Stimulated activated CD8-positive, alpha-beta memory T cell treated with anti-CD3 and anti-CD28 coated beads, Interleukin-12 subunit alpha, Interleukin-12 subunit beta, amount 100 ng/mL, for 4 hours (primary cell): ENCODE measurements at regions not wholly inside any gene's neighbourhood (a gene's known extent, or its start where the extent isn't known, plus 50 kb on each side); places are given as distances from the start of the nearest gene placed in this dataset.

Experiments
- DNase-seq: peaks from one replicate; pipeline ENCODE4 v3.0.0-alpha.2; 2020; ENCODE audit warnings: low read depth

DNA sequence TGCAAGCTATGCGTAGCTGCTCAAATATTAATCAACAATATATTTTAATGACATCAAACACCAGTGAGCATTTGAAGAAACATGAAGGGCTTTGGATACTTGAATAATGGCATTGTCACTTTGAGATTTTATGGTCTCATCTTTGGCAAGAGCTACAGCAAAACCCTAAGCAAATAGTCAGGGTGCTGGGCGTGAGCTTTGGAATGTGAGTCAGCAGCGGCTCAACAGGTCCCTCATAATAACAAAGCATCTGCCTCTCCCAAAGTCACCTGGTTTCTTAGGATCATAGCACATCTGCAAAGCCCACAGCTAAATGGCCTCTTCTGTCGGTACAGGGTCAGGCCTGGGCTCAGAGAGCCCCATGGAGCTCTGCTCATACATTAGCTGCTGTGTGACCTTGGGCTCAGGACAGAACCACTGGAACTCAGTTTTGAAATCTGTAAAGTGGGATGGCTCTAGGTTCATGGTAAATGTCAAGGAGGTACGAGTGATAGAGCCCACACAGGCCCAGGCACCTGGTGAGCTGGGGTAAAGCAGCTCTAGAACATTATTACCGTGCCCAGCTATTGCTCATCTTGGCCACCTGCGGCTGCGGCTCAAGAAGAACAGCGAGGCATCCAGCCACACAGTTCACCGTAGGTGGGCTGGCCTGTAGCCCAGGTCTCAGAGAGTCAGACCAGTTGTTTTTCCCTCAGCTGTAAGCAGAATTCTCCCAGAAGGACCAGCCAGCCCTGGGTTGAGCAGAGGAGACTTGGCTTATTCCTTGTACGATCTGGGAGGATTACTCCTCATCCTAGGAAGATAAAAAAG, 544.5 kb upstream of the CDH11 start:
- DNase-seq: no peak

- no peak for DNase-seq
Measured at GRCh38 chr16:65665586-65665985, 543.7 kb upstream of the CDH11 start.

DNA sequence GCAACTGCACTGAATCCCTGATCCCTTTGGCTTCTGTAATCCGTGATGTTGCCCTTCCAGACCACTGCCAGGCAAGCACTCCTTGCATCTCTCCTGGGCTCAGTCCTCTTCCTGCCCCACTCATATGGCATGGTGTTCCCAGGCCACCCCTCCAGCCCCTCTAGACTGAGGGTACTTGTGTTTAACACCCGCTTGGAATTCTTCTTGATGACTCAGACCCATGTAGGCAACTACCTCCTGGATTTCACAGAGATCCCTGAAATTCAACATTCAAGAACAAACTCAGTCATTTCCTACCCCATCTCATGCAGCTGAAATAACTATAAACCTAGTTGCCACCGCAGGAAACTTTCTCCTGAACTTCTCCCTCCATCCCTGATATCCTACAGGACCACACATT, 541.9 kb upstream of the CDH11 start:
- no peak for DNase-seq

DNA sequence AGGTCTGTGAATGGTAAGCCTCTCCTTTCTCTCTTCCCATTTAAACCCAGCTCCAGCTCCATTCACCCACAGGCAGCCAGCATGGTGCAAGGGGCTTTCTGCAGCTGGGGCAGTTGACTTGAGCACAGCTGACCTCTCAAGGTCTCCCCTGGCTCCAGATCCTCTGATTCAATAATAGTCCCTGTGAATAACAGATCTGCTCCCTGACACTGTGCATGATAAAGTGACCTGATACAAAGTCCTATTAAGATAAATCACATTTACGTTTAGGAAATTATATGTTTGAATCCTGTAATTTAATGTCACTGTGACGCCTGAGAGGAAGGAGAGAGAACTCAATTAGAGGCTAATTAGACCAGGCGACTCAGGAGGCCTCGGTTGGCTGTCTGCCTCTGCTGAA, 540.4 kb upstream of the CDH11 start:
- no peak for DNase-seq

DNA sequence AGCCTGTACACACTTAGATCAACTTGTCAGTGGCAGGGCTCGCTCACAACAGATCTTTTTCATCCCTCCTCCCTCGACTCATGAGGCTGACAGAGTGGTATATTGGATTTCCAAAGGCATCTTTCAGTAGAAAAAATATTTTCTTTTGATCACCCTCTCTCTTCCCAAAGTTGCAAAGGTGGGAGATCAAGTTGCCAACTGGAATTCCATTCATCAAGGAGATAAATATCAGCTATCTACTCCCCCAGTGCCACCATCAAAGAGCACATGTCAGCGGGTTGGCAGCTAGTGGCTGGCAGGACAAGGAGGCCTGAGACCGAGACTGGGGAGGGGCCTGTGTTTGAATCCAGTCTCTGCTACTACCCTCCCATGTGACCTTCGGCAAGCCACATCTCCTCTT, 539.7 kb upstream of the CDH11 start:
- DNase-seq: no peak

- no peak for DNase-seq
Measured at GRCh38 chr16:65660390-65660789, 538.5 kb upstream of the CDH11 start.

DNA sequence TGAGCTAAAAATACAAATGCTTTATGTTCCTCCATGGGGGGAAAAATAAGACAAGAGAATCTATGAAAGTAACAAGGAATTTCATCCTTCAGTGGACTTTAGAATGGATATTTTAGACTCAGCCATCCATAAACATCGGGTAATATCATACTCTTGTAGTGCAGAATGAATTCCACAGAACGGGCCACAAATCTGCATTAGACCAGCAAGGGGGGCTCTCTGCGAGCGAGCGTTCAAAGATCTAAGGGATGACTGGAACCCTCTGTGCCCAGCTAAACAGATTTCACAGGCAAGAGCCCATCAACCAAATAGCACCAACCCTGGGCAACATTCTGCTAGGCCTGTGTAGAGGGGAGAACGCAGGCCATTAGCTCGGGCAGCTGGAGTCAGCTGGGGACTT, 537.9 kb upstream of the CDH11 start:
- no peak for DNase-seq

GRCh38 chr16:65658787-65659220, 536.9 kb upstream of the CDH11 start:
- no peak for DNase-seq

GRCh38 chr16:65658349-65658748, 536.5 kb upstream of the CDH11 start:
- no peak for DNase-seq

DNA sequence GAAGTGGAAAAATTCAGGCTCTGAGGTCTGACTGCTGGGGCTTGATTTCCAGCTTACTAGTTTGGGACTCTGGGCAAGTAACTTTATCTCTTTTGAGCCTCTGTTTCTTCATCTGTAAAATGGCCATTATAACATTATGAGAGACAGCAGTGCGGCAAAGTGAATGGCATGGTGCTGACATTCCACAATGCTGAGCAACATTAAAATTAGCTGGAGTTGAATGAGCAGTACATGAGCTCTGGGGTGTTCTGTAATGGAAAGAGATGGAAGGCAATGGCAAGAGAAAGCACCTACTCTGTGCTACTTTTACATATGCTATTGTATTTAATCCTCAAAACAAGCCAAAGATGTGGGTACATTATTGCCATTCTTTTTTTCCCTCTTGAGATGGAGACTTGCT, 535.7 kb upstream of the CDH11 start:
- no peak for DNase-seq

DNA sequence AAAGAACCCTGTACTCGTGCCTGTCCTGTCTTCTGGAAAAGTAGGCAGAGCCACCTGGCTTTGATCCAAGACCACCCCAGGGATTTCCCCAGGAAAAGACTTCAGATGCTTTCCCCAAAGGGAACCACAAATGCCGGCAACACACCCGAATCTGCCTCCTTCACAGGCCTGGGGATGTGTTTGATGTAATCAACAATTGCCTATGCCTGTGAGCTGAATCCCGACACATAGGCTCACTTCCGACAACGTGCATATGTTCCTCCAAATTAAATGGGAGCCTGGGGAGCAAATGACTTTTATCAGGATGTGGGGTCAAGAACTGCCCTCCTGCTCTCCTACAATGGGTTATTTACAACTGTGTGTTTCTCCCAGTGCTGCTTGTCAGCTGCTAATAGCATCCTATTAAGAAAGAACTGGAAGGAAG, 535.2 kb upstream of the CDH11 start:
- DNase-seq: no peak

DNA sequence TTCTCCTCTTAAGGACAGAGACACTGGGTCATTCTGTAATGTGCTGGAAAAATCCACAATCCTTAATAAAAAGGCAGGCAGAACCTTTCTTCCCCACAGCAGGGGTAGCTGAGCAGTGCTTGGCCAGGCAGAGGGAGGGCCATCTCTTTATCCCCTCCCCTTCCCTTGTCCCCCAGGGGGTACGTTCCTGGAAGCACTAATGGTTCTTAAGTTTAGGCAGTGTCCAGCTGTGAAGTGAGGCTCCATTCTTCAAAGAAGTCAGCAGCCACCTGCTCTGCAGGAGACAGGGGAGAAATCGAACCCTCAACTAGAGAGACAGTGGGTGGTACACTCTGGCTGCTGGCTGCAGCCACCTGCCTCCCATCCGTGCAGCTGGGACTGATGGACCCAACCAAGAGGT, 533.9 kb upstream of the CDH11 start:
- DNase-seq: no peak

DNA sequence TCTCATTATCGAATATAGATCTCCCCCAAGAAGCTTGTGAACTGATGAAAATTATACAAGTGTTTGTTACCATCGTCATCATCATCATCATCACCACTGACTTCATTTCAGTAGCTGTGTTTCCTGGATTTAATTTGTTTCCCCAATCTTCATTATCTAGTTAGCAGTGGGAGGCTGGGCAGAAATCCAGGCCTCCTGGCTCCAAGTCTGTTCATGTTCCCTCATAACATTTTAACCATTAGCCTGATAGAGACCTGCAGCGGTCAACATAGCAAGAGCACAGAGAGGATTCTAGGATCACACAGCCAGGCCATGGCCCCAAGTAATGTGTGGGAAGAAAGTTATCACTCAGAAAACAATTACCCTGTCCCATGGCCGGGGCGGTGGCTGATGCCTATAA, 526.2 kb upstream of the CDH11 start:
- no peak for DNase-seq

GRCh38 chr16:65644821-65645220, 523.0 kb upstream of the CDH11 start:
- DNase-seq: no peak

DNA sequence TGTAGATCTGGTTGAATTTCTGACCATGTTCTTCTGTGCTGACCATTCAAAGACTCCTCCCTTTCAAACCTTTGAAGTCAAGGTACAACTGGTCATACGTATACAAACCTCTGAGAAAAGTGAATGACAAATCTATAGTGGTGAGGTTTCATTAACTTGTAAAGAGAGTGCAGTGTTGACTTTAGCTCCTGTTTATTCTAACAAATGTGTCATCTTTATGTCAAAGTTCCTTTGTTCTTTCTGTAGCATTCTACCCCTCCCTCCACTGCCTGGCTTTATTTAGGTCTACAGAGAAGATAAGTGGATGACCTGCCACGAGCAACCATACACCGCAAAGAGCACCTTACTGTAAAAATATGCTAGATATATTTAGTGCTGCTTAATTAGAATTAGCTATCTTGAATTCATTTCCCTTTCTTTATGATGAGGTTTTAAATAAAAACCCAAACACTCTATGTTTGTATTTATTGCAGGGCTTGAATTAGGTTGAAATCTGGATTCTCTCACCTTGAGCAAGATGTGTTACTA, 520.0 kb upstream of the CDH11 start:
- no peak for DNase-seq

- no peak for DNase-seq
Measured at GRCh38 chr16:65641049-65641761, 519.3 kb upstream of the CDH11 start.

DNA sequence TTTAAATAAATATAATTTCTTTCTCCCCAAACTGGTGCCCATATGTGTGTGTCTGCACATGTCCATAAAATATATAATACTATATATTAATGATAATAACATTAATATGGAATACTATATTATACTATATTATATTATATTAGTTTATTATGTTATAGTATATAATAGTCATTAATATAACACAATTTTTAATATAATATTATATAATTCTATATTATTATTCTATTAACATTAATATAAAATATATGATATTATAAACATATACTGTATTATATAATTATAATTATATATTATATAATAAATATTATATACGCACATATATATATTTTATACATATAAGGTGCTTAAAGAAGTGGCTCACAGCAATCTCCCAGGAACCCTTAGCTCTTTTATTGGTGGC, 513.0 kb upstream of the CDH11 start:
- no peak for DNase-seq

GRCh38 chr16:65634291-65634690, 512.4 kb upstream of the CDH11 start:
- DNase-seq: no peak

DNA sequence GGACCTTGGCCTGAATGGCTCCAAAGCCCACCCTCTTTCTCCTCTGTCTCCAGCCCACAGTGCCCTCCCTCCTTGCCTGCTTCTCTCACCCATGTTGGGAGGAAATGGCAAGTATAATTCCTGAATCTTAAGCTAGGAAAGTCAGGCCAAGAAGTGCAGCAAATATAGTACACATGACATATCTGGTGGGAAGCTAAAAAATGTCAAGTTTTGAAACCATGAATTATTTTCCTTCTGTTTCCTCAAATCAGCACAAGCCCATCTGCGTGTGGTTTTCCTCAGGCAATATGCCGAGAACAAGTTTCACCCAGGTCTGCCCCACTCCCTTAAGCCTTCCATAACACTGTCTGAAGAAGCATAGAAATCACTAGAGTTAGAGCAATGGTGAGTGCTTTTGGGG, 502.8 kb upstream of the CDH11 start:
- no peak for DNase-seq

GRCh38 chr16:65624229-65624628, 502.4 kb upstream of the CDH11 start:
- DNase-seq: no peak

GRCh38 chr16:65622871-65623270, 501.0 kb upstream of the CDH11 start:
- no peak for DNase-seq

DNA sequence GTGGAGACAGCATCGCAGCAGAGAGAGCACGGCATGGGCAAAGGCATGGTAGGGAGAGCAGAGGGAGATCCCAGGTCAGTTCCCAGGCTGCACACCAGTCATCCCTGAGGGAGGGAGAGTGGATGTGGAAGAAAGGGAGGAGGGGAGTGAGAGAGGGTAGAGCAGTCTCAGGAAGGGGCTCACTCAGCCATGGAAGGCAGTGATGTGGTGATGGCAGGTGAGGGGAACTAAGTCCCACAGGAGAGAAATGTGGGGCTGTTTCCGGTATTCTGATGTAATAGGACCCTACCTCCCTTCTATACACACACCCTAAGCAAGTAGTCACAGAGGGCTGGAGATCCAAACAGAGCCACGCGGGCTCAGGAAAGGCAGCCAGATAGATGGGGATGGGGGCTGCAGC, 500.3 kb upstream of the CDH11 start:
- no peak for DNase-seq

DNA sequence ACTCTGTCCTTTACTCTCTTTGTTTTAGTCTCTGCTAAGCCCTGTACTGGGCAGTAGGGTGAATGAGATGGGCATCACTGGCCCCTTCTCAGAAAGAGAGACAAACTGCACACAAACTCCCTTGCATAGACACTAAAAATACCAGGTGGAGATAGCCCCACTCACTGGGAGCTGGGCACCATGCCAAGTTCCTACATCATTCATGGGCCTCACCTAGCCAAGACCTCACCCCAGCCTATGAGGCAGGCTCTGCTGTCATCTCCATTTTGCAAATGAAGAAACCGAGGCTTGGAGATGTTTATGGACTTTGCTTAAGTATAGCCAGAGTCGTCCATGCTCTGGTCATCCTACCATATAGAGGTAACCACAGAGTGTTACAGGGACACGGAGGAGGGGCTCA, 499.8 kb upstream of the CDH11 start:
- no peak for DNase-seq
